Left forelimb (tissue), 1 donor: ENCODE measurements at regions not wholly inside any gene's neighbourhood (a gene's known extent, or its start where the extent isn't known, plus 50 kb on each side); places are given as distances from the start of the nearest gene placed in this dataset.

ENCODE experiments used
- DNase-seq: peaks from one replicate; pipeline ENCODE4 v3.0.0-alpha.2; 2018; ENCODE audit warnings: low spot score

DNA sequence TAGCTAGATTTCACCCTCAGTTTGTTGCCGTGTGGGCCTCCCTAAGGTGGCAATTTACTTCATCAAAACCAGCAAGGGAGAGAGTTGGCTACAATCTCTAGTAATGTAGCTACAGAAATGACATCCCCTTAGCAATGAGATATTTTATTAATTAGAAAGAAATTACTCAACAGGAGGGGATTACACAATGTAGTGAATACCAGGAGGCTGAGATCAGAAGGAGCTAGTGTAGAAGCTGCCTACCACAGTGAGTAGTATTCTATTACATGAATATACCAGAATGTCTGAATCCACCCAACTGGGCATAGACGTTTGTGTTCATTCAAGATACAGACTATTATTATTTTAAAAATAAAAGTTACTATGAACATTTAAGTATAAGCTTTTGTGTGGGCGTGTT lies 868.2 kb upstream of the CXADR start:
- no peak for DNase-seq

DNA sequence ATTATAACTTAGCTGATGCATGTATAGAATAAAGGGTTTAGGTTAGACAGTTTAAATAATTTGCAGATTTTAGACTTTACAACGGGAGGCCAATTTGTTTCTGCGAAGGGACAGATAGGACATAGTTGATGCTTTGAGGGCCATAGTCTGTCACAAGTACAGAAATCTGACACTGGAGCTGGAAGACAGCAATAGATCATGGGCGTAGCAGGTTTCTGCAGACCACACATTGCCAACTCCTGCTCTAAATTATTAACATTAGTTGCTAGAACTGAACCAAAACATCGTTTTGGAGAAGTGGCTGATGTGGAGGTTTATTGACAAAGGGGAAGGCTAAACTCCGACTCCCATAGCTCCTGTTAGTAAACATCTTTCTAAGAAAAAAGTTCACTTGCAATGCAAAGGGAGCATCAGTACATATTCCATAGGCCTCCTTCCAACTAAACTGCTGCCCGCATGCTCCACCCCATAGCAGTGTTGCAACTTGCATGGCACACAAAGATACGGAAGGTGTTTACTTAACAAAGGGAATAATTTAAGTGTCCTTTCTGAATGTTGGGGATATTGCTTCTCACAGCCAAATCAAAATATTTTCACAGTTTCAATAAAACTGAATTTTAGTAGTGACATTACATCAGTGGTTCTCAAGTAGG lies 862.0 kb upstream of the CXADR start:
- DNase-seq, result no peak

- no peak for DNase-seq
These were observed 860.9 kb upstream of the CXADR start for GRCh38 chr21:16651956-16652355.

DNA sequence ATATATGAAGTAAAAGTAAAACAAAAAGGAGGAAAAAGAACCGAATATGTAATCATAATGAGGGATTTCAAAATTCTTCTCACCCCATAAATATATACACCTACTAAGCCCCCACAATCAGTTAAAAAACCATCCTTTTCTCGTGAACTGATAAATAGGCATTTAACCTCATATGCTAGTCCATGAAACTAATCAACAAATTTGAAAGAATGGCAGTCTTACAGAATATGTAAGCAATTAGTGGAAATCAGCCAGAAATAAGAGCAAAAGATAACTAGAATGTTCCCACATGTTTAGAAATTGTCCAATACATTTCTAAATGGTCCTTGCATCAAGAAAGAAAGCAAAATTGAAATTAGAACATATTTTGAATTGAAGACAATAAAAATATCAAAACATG lies 849.4 kb upstream of the CXADR start:
- no peak for DNase-seq

DNA sequence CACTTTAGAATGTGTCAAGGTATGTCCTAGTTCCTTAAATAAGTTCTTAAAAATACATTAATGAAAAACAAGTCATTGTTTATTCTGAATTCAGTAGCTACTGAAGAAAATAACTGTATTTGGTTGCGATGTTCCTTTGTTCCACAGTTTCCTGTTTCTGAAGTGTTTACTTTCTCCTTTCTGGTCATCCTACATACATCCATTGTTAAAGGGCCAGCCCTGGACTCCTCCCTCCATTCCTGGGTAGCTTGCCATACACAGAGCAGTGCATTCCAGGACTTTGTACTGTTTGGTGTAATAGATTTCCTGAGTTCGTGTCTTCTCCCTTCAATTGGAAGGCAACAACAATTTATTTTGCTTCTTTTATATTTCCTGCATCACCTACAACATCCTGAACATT lies 845.4 kb upstream of the CXADR start:
- no peak for DNase-seq

GRCh38 chr21:16674949-16675348 lies 837.9 kb upstream of the CXADR start:
- DNase-seq, result no peak

DNA sequence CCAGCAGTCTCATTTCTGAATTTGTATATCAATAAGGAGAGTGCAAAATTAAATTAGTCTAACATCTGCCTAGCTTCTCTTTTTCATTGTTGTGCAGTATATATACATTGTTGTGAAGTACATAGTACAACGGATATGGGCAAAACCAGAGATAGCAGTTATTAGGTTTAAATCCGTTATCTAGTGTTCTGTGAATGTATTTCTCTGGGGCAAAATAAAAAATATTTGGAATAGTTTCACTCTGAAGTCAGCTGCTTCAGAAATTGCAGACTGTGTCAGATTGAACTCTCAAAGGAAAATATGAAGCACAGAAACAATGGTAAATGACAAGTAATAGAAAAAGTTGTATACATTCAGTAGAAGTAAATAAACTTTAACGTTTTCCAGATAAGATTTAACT lies 836.5 kb upstream of the CXADR start:
- DNase-seq, result no peak

DNA sequence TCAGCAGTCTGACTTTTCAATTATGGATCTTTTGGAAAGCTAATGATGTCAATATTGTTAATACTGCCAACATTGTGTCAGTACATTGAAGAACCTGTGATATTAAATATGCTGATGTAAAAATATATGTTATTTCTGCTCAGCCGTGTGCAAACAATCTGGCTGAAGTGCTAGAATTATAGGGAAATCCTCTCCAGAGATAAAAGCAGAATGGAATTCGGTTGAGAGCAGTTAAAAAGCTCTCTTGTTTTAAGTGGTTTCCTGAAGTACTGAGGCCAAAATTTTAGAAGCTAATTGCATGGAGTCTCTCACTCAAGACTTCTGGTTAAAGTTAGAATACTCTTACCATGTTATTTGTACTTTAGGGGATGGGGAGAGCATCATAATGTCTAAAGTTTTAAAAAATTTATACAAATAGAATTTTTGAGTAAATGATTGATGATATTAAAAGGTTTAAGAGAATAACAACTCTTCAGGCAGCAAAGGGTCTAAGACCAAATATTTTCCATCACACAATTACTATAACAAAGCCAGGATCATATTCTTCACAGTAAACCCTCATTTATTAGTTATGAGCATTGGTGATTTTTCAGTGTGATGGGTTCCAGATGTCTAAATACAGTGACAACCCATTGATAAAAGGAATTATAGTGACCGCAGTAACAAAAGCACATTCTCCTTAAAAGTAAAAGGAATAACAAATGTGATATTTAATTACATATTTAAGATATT lies 834.2 kb upstream of the CXADR start:
- DNase-seq, result no peak

- DNase-seq, result no peak
These were observed 817.8 kb upstream of the CXADR start for GRCh38 chr21:16695074-16695473.

GRCh38 chr21:16707274-16707673 lies 805.6 kb upstream of the CXADR start:
- no peak for DNase-seq

- no peak for DNase-seq
These were observed 804.6 kb upstream of the CXADR start for GRCh38 chr21:16708101-16708835.

GRCh38 chr21:16709866-16710550 lies 802.8 kb upstream of the CXADR start:
- no peak for DNase-seq

DNA sequence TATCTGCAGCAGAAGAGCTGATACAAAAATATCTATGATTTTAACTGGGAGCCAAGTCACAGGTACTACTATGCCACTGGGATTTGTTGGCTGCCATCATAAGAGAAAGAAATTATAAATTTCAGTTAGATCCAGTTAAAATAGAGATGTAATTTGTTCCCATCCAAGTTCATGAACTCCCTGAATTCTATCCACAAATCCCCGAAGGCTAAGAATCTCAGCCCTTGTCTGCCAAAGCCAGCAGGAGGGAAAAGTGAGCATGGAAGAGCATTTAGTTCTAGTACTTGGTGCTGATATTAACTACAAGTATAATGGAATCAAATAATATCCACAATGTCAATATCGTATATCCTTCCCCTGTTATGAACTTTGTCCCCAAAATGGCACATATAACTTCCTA lies 801.1 kb upstream of the CXADR start:
- DNase-seq, result no peak

DNA sequence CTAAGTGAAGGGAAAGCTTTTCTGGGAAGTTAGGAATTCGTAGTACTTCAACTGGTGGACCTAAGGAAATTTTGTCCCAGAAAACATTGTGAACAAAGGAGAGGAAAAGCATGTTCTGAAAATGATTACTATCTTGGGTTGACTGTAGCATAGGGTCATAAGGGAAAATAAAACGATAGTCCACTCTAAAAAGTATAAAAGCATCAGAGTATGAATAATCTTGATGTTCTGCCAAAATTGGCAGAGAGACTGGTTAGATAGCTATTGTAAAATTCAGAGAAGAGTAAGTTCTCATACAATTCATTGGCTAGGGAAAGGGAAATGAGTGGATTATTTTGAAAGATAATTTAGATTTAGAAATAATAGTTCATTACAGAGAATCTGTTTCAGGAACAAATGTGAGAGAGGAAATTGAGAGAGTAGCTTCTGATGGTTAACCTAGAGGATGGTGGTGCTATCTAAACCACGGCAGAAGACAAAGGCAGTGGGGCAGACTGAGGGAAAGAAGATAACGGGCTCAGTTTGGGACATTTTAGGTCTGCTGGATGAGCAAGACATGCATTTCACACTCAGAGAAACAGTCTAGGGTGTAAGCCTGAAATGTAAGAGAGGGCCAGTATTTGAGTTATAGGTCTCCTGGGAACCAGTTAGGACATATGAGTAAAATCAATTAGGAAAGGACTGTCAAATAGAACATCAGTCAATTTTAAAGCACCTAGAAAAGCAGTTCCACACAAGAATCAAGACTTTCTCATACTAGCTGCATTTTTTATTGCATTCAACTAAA lies 799.3 kb upstream of the CXADR start:
- no peak for DNase-seq

GRCh38 chr21:16740511-16740910 lies 772.3 kb upstream of the CXADR start:
- no peak for DNase-seq

DNA sequence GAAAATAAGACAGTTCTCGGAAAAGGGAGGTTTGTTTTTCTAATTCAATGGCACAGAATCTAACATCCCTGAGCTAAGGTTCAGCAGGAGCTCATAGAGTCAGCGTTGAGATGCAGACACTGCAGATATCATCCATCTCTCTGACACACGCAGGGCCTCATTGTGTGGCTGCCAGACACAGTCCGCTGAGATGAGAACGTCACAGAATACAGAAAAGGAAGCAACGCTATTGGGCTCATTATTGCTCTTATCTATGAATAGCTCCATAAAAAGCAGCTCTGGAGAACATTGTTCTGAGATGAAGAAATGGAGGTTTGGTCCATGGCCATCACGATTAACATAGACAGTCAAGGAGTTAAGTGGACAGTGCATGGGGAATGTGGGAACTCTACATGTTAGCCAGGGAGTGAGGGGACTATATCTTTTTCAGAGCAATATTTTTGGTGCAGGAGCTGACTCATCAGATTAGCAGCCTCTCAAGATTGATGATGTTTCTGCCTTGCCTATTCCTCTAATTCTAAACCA lies 771.6 kb upstream of the CXADR start:
- DNase-seq, result no peak

GRCh38 chr21:16742131-16742641 lies 770.7 kb upstream of the CXADR start:
- DNase-seq, result no peak

DNA sequence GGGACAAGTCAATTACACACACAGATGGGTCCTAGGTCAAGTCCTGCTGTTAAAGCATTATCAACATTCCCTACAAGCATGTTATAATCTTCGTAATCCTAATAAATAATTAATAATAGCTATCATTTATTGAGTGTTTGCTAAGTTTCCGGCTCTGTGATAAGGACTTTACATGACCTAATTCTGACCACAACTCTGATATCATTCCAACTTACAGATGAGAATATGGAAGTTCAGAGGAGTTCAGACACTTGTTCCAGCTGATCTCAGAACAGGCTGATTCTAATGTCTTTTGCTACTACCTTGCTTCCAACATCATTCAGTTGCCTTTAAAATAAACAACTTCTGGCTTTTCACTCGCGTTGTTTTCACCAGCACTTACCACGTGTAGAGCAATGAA lies 770.1 kb upstream of the CXADR start:
- DNase-seq, result no peak

DNA sequence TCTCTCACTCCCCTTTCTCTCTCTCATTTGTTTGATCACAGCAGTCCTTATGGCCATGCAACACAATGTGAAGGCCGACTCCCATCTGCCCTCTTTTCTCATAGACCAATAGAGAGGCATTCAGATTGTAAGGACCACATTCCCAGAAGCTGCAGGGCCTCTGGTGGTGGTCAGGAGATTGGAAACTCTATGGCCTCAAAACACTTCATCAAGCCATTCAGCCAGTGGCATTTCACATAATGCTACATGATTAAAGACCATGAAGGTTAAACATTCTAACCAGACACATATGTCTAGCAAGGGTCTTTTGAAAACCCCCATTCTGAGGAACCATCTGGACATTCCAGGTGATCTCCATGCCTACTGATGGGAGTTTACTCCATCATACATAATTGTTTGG lies 769.5 kb upstream of the CXADR start:
- DNase-seq, result no peak

DNA sequence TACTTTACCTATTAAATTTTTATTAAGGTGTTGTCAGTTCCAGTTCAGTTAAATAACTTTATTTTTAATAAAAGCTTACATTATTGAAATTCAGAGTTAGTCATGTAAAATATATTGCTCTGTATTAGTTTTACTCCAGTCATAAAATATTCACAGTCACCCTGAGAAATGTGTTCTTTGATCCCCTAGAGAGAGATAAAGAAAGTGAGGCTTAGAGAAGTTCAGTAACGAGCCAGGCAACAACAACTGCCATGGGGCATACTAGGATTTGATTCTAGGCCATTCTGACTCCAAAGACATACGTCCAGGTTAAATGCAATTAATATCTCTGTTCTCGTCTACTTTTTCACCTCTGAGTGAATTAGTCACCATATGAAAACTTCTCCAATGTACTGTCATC lies 761.9 kb upstream of the CXADR start:
- no peak for DNase-seq

- DNase-seq, result no peak
These were observed 761.0 kb upstream of the CXADR start for GRCh38 chr21:16751695-16752474.
